ENCODE measurements at regions not wholly inside any gene's neighbourhood (a gene's known extent, or its start where the extent isn't known, plus 50 kb on each side); places are given as distances from the start of the nearest gene placed in this dataset.

GRCh38 chr13:103810026-103810425, 743.8 kb upstream of the SLC10A2 start:
- Mint-ChIP-seq H3K27me3 (ENCODE audit: insufficient read depth, low read depth, poor library complexity) (no peaks in the 10 kb centered on the region), H3K27ac (no peak overlapping the region), H3K4me1 (no peaks in the 10 kb centered on the region), H3K4me3 (no peak overlapping the region), H3K36me3 (ENCODE audit: low read depth) (peaks cover 8% of the 10 kb centered on the region; the same call in 2 of the 3 replicates), H3K9me3 (peaks cover 24% of the 10 kb centered on the region; the same call in 2 of the 3 replicates)
- ATAC-seq: no peak
- no peak overlapping the region for H2AFZ ChIP-seq
- no peaks in the 10 kb centered on the region for H3F3A ChIP-seq (replicated peaks; ENCODE audit: low read depth)
- H3K4me3 ChIP-seq: no peak overlapping the region
- no peaks in the 10 kb centered on the region for H3K27me3 ChIP-seq (ENCODE audit: insufficient read depth)
- H3K27ac ChIP-seq (ENCODE audit: low read depth): no peak overlapping the region
- H3K4me2 ChIP-seq: no peak overlapping the region
- TF ChIP-seq, protein P1, sequence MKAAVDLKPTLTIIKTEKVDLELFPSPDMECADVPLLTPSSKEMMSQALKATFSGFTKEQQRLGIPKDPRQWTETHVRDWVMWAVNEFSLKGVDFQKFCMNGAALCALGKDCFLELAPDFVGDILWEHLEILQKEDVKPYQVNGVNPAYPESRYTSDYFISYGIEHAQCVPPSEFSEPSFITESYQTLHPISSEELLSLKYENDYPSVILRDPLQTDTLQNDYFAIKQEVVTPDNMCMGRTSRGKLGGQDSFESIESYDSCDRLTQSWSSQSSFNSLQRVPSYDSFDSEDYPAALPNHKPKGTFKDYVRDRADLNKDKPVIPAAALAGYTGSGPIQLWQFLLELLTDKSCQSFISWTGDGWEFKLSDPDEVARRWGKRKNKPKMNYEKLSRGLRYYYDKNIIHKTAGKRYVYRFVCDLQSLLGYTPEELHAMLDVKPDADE (IDR thresholded peaks at IDR 0.05): no peak
- TF ChIP-seq EZH2phosphoT487 (IDR thresholded peaks at IDR 0.05; ENCODE audit: unreplicated experiment): no peak
- TF ChIP-seq ZNF114 (CRISPR knock-in tag; IDR thresholded peaks at IDR 0.05): no peak
- TF ChIP-seq EZH2 (IDR thresholded peaks at IDR 0.05; ENCODE audit: low read depth, unreplicated experiment): no peak
- TF ChIP-seq, protein P2, sequence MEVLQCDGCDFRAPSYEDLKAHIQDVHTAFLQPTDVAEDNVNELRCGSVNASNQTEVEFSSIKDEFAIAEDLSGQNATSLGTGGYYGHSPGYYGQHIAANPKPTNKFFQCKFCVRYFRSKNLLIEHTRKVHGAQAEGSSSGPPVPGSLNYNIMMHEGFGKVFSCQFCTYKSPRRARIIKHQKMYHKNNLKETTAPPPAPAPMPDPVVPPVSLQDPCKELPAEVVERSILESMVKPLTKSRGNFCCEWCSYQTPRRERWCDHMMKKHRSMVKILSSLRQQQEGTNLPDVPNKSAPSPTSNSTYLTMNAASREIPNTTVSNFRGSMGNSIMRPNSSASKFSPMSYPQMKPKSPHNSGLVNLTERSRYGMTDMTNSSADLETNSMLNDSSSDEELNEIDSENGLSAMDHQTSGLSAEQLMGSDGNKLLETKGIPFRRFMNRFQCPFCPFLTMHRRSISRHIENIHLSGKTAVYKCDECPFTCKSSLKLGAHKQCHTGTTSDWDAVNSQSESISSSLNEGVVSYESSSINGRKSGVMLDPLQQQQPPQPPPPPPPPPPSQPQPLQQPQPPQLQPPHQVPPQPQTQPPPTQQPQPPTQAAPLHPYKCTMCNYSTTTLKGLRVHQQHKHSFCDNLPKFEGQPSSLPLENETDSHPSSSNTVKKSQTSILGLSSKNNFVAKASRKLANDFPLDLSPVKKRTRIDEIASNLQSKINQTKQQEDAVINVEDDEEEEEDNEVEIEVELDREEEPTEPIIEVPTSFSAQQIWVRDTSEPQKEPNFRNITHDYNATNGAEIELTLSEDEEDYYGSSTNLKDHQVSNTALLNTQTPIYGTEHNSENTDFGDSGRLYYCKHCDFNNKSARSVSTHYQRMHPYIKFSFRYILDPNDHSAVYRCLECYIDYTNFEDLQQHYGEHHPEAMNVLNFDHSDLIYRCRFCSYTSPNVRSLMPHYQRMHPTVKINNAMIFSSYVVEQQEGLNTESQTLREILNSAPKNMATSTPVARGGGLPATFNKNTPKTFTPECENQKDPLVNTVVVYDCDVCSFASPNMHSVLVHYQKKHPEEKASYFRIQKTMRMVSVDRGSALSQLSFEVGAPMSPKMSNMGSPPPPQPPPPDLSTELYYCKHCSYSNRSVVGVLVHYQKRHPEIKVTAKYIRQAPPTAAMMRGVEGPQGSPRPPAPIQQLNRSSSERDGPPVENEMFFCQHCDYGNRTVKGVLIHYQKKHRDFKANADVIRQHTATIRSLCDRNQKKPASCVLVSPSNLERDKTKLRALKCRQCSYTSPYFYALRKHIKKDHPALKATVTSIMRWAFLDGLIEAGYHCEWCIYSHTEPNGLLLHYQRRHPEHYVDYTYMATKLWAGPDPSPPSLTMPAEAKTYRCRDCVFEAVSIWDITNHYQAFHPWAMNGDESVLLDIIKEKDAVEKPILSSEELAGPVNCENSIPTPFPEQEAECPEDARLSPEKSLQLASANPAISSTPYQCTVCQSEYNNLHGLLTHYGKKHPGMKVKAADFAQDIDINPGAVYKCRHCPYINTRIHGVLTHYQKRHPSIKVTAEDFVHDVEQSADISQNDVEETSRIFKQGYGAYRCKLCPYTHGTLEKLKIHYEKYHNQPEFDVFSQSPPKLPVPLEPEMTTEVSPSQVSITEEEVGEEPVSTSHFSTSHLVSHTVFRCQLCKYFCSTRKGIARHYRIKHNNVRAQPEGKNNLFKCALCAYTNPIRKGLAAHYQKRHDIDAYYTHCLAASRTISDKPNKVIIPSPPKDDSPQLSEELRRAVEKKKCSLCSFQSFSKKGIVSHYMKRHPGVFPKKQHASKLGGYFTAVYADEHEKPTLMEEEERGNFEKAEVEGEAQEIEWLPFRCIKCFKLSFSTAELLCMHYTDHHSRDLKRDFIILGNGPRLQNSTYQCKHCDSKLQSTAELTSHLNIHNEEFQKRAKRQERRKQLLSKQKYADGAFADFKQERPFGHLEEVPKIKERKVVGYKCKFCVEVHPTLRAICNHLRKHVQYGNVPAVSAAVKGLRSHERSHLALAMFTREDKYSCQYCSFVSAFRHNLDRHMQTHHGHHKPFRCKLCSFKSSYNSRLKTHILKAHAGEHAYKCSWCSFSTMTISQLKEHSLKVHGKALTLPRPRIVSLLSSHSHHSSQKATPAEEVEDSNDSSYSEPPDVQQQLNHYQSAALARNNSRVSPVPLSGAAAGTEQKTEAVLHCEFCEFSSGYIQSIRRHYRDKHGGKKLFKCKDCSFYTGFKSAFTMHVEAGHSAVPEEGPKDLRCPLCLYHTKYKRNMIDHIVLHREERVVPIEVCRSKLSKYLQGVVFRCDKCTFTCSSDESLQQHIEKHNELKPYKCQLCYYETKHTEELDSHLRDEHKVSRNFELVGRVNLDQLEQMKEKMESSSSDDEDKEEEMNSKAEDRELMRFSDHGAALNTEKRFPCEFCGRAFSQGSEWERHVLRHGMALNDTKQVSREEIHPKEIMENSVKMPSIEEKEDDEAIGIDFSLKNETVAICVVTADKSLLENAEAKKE (CRISPR knock-in tag; IDR thresholded peaks at IDR 0.05): no peak
- TF ChIP-seq, protein P3, sequence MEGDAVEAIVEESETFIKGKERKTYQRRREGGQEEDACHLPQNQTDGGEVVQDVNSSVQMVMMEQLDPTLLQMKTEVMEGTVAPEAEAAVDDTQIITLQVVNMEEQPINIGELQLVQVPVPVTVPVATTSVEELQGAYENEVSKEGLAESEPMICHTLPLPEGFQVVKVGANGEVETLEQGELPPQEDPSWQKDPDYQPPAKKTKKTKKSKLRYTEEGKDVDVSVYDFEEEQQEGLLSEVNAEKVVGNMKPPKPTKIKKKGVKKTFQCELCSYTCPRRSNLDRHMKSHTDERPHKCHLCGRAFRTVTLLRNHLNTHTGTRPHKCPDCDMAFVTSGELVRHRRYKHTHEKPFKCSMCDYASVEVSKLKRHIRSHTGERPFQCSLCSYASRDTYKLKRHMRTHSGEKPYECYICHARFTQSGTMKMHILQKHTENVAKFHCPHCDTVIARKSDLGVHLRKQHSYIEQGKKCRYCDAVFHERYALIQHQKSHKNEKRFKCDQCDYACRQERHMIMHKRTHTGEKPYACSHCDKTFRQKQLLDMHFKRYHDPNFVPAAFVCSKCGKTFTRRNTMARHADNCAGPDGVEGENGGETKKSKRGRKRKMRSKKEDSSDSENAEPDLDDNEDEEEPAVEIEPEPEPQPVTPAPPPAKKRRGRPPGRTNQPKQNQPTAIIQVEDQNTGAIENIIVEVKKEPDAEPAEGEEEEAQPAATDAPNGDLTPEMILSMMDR (conservative IDR thresholded peaks at IDR 0.05; ENCODE audit: low read depth in 2 of 2): no peak
- TF ChIP-seq ZNF331 (CRISPR knock-in tag; IDR thresholded peaks at IDR 0.05; ENCODE audit: low read depth): no peak
- H3K36me3 ChIP-seq (ENCODE audit: insufficient read depth): no peaks in the 10 kb centered on the region
- no peaks in the 10 kb centered on the region for H4K20me1 ChIP-seq (replicated peaks; ENCODE audit: insufficient read depth)
- 0 out of 2 replicates have a peak, but pooled peaks cover 3% of the 10 kb centered on the region for H3K9me2 ChIP-seq (ENCODE audit: insufficient read depth)
- no peaks in the 10 kb centered on the region for H3K4me1 ChIP-seq (ENCODE audit: insufficient read depth)
- no peak for DNase-seq (ENCODE audit: low spot score)
- H3K79me2 ChIP-seq (replicated peaks; ENCODE audit: insufficient read depth): no peaks in the 10 kb centered on the region

All from GM23338 (cell line).